SK-N-SH treated with all-trans-retinoic acid at 6 μM for 48 hours (cell line): ENCODE measurements at regions not wholly inside any gene's neighbourhood (a gene's known extent, or its start where the extent isn't known, plus 50 kb on each side); places are given as distances from the start of the nearest gene placed in this dataset.

ENCODE experiments used
- ARNTL ChIP-seq: fragments of 450-650 bp; formaldehyde crosslinking; IDR thresholded peaks from 2 replicates; pipeline ENCODE4 v1.5.0; 2020; ENCODE audit warnings: low read depth, mild to moderate bottlenecking, moderate library complexity, borderline replicate concordance
- CREB5 ChIP-seq: fragments of 250-450 bp; sonication (Bioruptor Pico); IDR thresholded peaks from 2 replicates; pipeline ENCODE4 v1.5.1; 2020; ENCODE audit warnings: low read depth, mild to moderate bottlenecking, moderate library complexity
- CSDC2 ChIP-seq: fragments of 250-450 bp; sonication (Bioruptor Pico); IDR thresholded peaks from 2 replicates; pipeline ENCODE4 v1.5.0; 2020; ENCODE audit warnings: mild to moderate bottlenecking, moderate library complexity
- ESRRG ChIP-seq: fragments of 250-450 bp; sonication (Bioruptor Pico); IDR thresholded peaks from 2 replicates; pipeline ENCODE4 v1.6.1; 2021; ENCODE audit warnings: mild to moderate bottlenecking
- PATZ1 ChIP-seq: fragments of 250-450 bp; sonication (Bioruptor Pico); IDR thresholded peaks from 2 replicates; pipeline ENCODE4 v1.8.0; 2020; ENCODE audit warnings: mild to moderate bottlenecking, moderate library complexity, borderline replicate concordance
- POU6F1 ChIP-seq: fragments of 250-450 bp; sonication (Bioruptor Pico); IDR thresholded peaks from 2 replicates; pipeline ENCODE4 v1.8.0; 2021; ENCODE audit warnings: low read depth, mild to moderate bottlenecking, moderate library complexity, borderline replicate concordance
- ZFP3 ChIP-seq: fragments of 250-450 bp; sonication (Bioruptor Pico); IDR thresholded peaks from 2 replicates; pipeline ENCODE4 v1.5.0; 2020; ENCODE audit warnings: mild to moderate bottlenecking, moderate library complexity
- ZNF565 ChIP-seq: fragments of 450-650 bp; formaldehyde crosslinking; conservative IDR thresholded peaks from 2 replicates; pipeline ENCODE4 v1.5.0; 2020; ENCODE audit warnings: low read depth, mild to moderate bottlenecking, moderate library complexity
- ZNF70 ChIP-seq: fragments of 450-650 bp; formaldehyde crosslinking; IDR thresholded peaks from 2 replicates; pipeline ENCODE4 v1.5.0; 2020; ENCODE audit warnings: mild to moderate bottlenecking, moderate library complexity
- TF ChIP-seq, protein P1 (sequence below): fragments of 250-450 bp; sonication (Bioruptor Pico); IDR thresholded peaks from 2 replicates; pipeline ENCODE4 v1.5.1; 2021; ENCODE audit warnings: mild to moderate bottlenecking, moderate library complexity
- TF ChIP-seq, protein P2 (sequence below): fragments of 250-450 bp; sonication (Bioruptor Pico); IDR thresholded peaks from 2 replicates; pipeline ENCODE4 v1.5.0; 2020; ENCODE audit warnings: mild to moderate bottlenecking, moderate library complexity

DNA sequence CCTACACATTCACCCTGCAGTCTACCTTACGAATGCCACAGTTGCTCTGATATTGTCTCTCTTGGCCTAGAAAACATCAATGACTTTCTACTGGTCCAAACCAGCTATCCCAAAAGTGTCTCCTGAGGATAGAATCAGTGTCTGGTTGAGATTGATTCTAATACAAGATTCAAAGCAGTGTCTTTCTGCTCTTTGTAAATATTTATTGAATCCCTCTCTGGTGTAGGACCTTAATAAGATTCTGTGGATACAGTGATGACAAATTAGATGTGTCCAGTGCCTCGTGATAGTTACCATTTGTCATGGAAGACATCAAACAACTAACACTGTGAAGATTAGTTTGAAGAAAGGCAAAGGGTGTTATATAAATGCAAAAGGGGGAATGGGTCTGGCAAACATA, 380.7 kb upstream of the TRIB2 start:
- TF ChIP-seq PATZ1 (no peak), ARNTL (no peak), ZNF565 (CRISPR knock-in tag) (no peak), ESRRG (no peak), CREB5 (CRISPR knock-in tag) (no peak), POU6F1 (CRISPR knock-in tag) (no peak), ZNF70 (CRISPR knock-in tag) (no peak), CSDC2 (CRISPR knock-in tag) (no peak), ZFP3 (CRISPR knock-in tag) (no peak)
- TF ChIP-seq, protein P1, sequence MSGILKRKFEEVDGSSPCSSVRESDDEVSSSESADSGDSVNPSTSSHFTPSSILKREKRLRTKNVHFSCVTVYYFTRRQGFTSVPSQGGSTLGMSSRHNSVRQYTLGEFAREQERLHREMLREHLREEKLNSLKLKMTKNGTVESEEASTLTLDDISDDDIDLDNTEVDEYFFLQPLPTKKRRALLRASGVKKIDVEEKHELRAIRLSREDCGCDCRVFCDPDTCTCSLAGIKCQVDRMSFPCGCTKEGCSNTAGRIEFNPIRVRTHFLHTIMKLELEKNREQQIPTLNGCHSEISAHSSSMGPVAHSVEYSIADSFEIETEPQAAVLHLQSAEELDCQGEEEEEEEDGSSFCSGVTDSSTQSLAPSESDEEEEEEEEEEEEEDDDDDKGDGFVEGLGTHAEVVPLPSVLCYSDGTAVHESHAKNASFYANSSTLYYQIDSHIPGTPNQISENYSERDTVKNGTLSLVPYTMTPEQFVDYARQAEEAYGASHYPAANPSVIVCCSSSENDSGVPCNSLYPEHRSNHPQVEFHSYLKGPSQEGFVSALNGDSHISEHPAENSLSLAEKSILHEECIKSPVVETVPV (CRISPR knock-in tag) = no peak
- TF ChIP-seq, protein P2, sequence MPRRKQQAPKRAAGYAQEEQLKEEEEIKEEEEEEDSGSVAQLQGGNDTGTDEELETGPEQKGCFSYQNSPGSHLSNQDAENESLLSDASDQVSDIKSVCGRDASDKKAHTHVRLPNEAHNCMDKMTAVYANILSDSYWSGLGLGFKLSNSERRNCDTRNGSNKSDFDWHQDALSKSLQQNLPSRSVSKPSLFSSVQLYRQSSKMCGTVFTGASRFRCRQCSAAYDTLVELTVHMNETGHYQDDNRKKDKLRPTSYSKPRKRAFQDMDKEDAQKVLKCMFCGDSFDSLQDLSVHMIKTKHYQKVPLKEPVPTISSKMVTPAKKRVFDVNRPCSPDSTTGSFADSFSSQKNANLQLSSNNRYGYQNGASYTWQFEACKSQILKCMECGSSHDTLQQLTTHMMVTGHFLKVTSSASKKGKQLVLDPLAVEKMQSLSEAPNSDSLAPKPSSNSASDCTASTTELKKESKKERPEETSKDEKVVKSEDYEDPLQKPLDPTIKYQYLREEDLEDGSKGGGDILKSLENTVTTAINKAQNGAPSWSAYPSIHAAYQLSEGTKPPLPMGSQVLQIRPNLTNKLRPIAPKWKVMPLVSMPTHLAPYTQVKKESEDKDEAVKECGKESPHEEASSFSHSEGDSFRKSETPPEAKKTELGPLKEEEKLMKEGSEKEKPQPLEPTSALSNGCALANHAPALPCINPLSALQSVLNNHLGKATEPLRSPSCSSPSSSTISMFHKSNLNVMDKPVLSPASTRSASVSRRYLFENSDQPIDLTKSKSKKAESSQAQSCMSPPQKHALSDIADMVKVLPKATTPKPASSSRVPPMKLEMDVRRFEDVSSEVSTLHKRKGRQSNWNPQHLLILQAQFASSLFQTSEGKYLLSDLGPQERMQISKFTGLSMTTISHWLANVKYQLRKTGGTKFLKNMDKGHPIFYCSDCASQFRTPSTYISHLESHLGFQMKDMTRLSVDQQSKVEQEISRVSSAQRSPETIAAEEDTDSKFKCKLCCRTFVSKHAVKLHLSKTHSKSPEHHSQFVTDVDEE = no peak
